HepG2 (cell line): ENCODE measurements at regions not wholly inside any gene's neighbourhood (a gene's known extent, or its start where the extent isn't known, plus 50 kb on each side); places are given as distances from the start of the nearest gene placed in this dataset.

Source experiments
- ATAC-seq: fragments of 200-7000 bp; cut with Tn5 transposase; 3 replicates; pipeline ENCODE4 v1.9.1; 2020; ENCODE audit warnings: mild to moderate bottlenecking, moderate library complexity
- BruUV-seq: library from RNA; stranded (reverse); fragments of 400-500 nt; replicated peaks from 2 replicates; lab custom pipeline; 2021; lab: Mats Ljungman, UMichigan
- CTCF ChIA-PET: fragments of 300-600 bp; formaldehyde crosslinking; extraction: SDS; loops from one replicate; lab custom pipeline; 2021; ENCODE audit warnings: low total read pairs, inconsistent platforms, low intra/inter-chr PET ratio; lab: Yijun Ruan, JAX
- POLR2A ChIA-PET: fragments of 350-600 bp; sonication (Branson Sonifier 250); formaldehyde crosslinking; loops from one replicate; lab custom pipeline; 2020; ENCODE audit warnings: antibody characterized with exemption, inconsistent platforms; lab: Yijun Ruan, JAX
- DNase-seq: peaks from one replicate; pipeline ENCODE4 v3.0.0-alpha.2; 2015; ENCODE audit warnings: low spot score
- FAIRE-seq: peaks from 3 replicates; lab custom pipeline; 2011; peaks lifted over from hg19 to GRCh38; lab: Jason Lieb, UNC
- H2AFZ ChIP-seq: one replicate; pipeline ENCODE4 v1.6.1; 2011; ENCODE audit warnings: low read length, inconsistent platforms
- H3K27ac ChIP-seq: fragments of 300-600 bp; 3 replicates; pipeline ENCODE4 v1.8.0; 2011; ENCODE audit warnings: mixed run types, mild to moderate bottlenecking, mixed read lengths, low read length, inconsistent platforms; ENCODE audit not compliant: insufficient read depth; ENCODE audit errors: extremely low read length
- H3K27me3 ChIP-seq, 2 experiments: fragments of 200-600 bp in 1 of 2; 2 replicates in 1 of 2; 3 replicates in 1 of 2; pipeline versions ENCODE4 v1.6.0 to v1.8.0; 2011; ENCODE audit warnings: low read length in 2 of 2, mild to moderate bottlenecking in 2 of 2, moderate library complexity in 2 of 2, inconsistent platforms in 1 of 2; ENCODE audit not compliant: insufficient read depth in 2 of 2, control insufficient read depth in 1 of 2
- H3K36me3 ChIP-seq, 2 experiments: fragments of 200-600 bp in 1 of 2; replicated peaks in 1 of 2; 2 replicates in 1 of 2; 3 replicates in 1 of 2; pipeline versions ENCODE4 v1.5.1 to v1.8.0; 2011; ENCODE audit warnings: low read length in 2 of 2, inconsistent platforms in 1 of 2; ENCODE audit not compliant: insufficient read depth in 2 of 2, control insufficient read depth in 1 of 2
- H3K4me1 ChIP-seq: 2 replicates; pipeline ENCODE4 v1.5.1; 2012; ENCODE audit warnings: low read length, inconsistent platforms; ENCODE audit not compliant: insufficient read depth
- H3K4me2 ChIP-seq: 2 replicates; pipeline ENCODE4 v1.6.0; 2011; ENCODE audit warnings: low read depth, low read length, inconsistent platforms
- H3K4me3 ChIP-seq, 3 experiments: fragments of 200-600 bp in 1 of 3; sonication (generic), shearing (Covaris generic) in 1 of 3; replicated peaks in 1 of 3; 2 replicates each; pipeline ENCODE4 v1.5.1; 2011 to 2016; ENCODE audit warnings: low read length in 3 of 3, inconsistent platforms in 2 of 3, low read depth in 2 of 3, mild to moderate bottlenecking in 2 of 3, control low read depth in 1 of 3, mixed read lengths in 1 of 3; ENCODE audit not compliant: insufficient read depth in 1 of 3
- H3K79me2 ChIP-seq: one replicate; pipeline ENCODE4 v1.6.1; 2011; ENCODE audit warnings: low read length, inconsistent platforms; ENCODE audit not compliant: insufficient read depth
- H3K9ac ChIP-seq: 2 replicates; pipeline ENCODE4 v1.6.0; 2011; ENCODE audit warnings: mild to moderate bottlenecking, low read depth, low read length, inconsistent platforms; ENCODE audit not compliant: insufficient read depth
- H3K9me3 ChIP-seq: 2 replicates; pipeline ENCODE4 v1.5.1; 2012; ENCODE audit warnings: mild to moderate bottlenecking, low read length
- H4K20me1 ChIP-seq: 2 replicates; pipeline ENCODE4 v1.6.0; 2011; ENCODE audit warnings: inconsistent platforms, mild to moderate bottlenecking, low read length, moderate library complexity; ENCODE audit not compliant: insufficient read depth
- KIAA2018 ChIP-seq: sonication (generic); formaldehyde crosslinking; IDR thresholded peaks from 2 replicates; pipeline ENCODE4 v1.5.0; 2020; ENCODE audit warnings: mild to moderate bottlenecking, missing genetic modification reagents, borderline replicate concordance
- NCOA1 ChIP-seq: sonication (generic); formaldehyde crosslinking; IDR thresholded peaks from 2 replicates; pipeline ENCODE4 v1.9.0; 2021; ENCODE audit warnings: missing genetic modification reagents
- PAWR ChIP-seq: sonication (generic); formaldehyde crosslinking; IDR thresholded peaks from 2 replicates; pipeline ENCODE4 v1.4.0; 2020; ENCODE audit warnings: missing genetic modification reagents, mild to moderate bottlenecking, borderline replicate concordance
- RFX5 ChIP-seq: IDR thresholded peaks from 2 replicates; pipeline ENCODE4 v1.6.1; 2011; ENCODE audit warnings: low read depth, low read length, improper control_type of control experiment
- SPEN ChIP-seq: sonication (generic); formaldehyde crosslinking; IDR thresholded peaks from 2 replicates; pipeline ENCODE4 v1.5.1; 2020; ENCODE audit warnings: low read depth, mild to moderate bottlenecking, missing genetic modification reagents
- ZBTB25 ChIP-seq: IDR thresholded peaks from 2 replicates; pipeline ENCODE4 v1.6.1; 2018; ENCODE audit warnings: missing genetic modification reagents
- WGBS: methylation state at CpG from one replicate; pipeline ENCODE4 v1.1.6; 2017; ENCODE audit warnings: low lambda C conversion rate; 5-methylcytosine and 5-hydroxymethylcytosine counted together
- in situ Hi-C: cut with HindIII; loops from 2 replicates; pipeline ENCODE4 v1.10.0; 2017; ENCODE audit warnings: low pct_unique_long_range_greater_than_20kb; ENCODE audit not compliant: extremely low pct_ligation_motif_present
- intact Hi-C: fragments of 100-400 bp; cut with micrococcal nuclease; formaldehyde crosslinking; loops from one replicate; pipeline ENCODE4 v1.10.0; 2022; ENCODE audit not compliant: unreplicated experiment
- TF ChIP-seq, protein P1 (sequence below): IDR thresholded peaks from 2 replicates; pipeline ENCODE4 v1.4.0; 2020; ENCODE audit warnings: mild to moderate bottlenecking, missing genetic modification reagents
- TF ChIP-seq, protein P2 (sequence below): sonication (generic); formaldehyde crosslinking; IDR thresholded peaks from 2 replicates; pipeline ENCODE4 v1.4.0; 2020; ENCODE audit warnings: missing genetic modification reagents

DNA sequence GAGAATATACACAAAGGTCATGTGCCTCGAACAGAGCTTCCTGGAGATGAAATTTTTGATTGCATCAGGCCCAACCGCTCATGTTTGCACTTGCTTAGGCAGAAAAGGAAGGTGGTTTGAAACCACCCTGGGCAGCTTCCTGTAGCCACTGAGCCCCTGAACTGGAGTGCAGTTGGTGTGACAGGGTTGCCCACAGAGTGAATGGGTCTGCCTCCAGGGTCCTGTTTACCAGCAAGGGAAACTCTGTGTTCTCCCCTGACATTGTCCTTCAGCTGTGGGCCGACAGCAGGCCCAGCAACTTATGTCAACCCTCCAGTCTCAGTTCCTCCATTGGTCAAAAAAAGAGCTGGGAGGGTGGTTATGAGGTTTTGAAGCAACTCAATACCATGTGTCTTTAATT lies 289.6 kb downstream of the KIF4B start (continued):
- TF ChIP-seq, protein P1, sequence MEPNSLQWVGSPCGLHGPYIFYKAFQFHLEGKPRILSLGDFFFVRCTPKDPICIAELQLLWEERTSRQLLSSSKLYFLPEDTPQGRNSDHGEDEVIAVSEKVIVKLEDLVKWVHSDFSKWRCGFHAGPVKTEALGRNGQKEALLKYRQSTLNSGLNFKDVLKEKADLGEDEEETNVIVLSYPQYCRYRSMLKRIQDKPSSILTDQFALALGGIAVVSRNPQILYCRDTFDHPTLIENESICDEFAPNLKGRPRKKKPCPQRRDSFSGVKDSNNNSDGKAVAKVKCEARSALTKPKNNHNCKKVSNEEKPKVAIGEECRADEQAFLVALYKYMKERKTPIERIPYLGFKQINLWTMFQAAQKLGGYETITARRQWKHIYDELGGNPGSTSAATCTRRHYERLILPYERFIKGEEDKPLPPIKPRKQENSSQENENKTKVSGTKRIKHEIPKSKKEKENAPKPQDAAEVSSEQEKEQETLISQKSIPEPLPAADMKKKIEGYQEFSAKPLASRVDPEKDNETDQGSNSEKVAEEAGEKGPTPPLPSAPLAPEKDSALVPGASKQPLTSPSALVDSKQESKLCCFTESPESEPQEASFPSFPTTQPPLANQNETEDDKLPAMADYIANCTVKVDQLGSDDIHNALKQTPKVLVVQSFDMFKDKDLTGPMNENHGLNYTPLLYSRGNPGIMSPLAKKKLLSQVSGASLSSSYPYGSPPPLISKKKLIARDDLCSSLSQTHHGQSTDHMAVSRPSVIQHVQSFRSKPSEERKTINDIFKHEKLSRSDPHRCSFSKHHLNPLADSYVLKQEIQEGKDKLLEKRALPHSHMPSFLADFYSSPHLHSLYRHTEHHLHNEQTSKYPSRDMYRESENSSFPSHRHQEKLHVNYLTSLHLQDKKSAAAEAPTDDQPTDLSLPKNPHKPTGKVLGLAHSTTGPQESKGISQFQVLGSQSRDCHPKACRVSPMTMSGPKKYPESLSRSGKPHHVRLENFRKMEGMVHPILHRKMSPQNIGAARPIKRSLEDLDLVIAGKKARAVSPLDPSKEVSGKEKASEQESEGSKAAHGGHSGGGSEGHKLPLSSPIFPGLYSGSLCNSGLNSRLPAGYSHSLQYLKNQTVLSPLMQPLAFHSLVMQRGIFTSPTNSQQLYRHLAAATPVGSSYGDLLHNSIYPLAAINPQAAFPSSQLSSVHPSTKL (CRISPR knock-in tag) = no peak
- TF ChIP-seq, protein P2, sequence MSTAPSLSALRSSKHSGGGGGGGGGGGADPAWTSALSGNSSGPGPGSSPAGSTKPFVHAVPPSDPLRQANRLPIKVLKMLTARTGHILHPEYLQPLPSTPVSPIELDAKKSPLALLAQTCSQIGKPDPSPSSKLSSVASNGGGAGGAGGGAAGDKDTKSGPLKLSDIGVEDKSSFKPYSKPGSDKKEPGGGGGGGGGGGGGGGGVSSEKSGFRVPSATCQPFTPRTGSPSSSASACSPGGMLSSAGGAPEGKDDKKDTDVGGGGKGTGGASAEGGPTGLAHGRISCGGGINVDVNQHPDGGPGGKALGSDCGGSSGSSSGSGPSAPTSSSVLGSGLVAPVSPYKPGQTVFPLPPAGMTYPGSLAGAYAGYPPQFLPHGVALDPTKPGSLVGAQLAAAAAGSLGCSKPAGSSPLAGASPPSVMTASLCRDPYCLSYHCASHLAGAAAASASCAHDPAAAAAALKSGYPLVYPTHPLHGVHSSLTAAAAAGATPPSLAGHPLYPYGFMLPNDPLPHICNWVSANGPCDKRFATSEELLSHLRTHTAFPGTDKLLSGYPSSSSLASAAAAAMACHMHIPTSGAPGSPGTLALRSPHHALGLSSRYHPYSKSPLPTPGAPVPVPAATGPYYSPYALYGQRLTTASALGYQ = no peak
- TF ChIP-seq, all 625 proteins: peak for 0

DNA sequence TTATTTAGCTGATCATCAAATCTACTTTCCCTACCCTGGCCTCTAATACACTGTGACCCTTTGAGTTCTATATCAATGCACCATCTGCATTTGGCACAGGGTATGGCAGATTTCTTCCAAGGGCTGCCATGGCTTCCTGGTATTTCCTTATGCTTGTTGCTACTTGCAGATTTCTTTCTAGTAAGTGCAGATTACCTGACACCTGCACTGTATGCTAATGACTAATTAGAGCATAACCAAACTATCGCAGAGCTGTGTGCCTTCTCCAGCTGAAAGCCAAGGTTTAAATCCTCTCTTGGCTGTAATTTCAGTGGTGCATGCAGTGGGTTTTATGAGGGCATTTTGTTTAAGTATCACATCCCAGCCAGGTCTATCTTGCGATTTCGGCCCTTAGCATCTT lies 293.7 kb downstream of the KIF4B start:
- POLR2A ChIA-PET = no interaction called here
- WGBS = 90% methylated on average over 3 of the region's 3 CpGs
- TF ChIP-seq PAWR (CRISPR knock-in tag) (no peak), RFX5 (no peak), ZBTB25 (CRISPR knock-in tag) (no peak), NCOA1 (CRISPR knock-in tag) (no peak), SPEN (no peak), KIAA2018 (CRISPR knock-in tag) (no peak)

More for the DNA sequence above, 293.7 kb downstream of the KIF4B start:
- H4K20me1 ChIP-seq = no peaks in the 10 kb centered on the region
- H3K9ac ChIP-seq = no peak overlapping the region
- no peak overlapping the region for H3K4me3 ChIP-seq
- H3K79me2 ChIP-seq = no peaks in the 10 kb centered on the region
- ATAC-seq = no peak
- H3K27ac ChIP-seq = no peak overlapping the region
- no peak for DNase-seq
- no peaks in the 10 kb centered on the region for H3K9me3 ChIP-seq
- no peaks in the 10 kb centered on the region for H3K27me3 ChIP-seq
- intact Hi-C loops = no loop called here
- no peaks in the 10 kb centered on the region for H3K36me3 ChIP-seq
- H3K4me2 ChIP-seq = no peak overlapping the region
- H2AFZ ChIP-seq = no peak overlapping the region
- in situ Hi-C loops = no loop called here
- H3K4me1 ChIP-seq = no peaks in the 10 kb centered on the region
- CTCF ChIA-PET = no interaction called here
- no peak for FAIRE-seq
- no TSS peak for BruUV-seq
